SK-N-MC (cell line): ENCODE measurements at regions not wholly inside any gene's neighbourhood (a gene's known extent, or its start where the extent isn't known, plus 50 kb on each side); places are given as distances from the start of the nearest gene placed in this dataset.

Source experiments
- EZH2 ChIP-seq: fragments of 200-600 bp; sonication (generic); IDR thresholded peaks from one replicate; pipeline ENCODE4 v1.6.1; 2017; ENCODE audit warnings: antibody characterized with exemption
- FOXP2 ChIP-seq: optimal IDR thresholded peaks from 2 replicates; pipeline ENCODE3; 2011; ENCODE audit warnings: mild to moderate bottlenecking, moderate library complexity; ENCODE audit not compliant: insufficient read depth; ENCODE audit errors: extremely low read length, control extremely low read depth
- POLR2AphosphoS5 ChIP-seq: IDR thresholded peaks from 2 replicates; pipeline ENCODE4 v1.6.1; 2012; ENCODE audit warnings: mild to moderate bottlenecking, low read depth, low read length, borderline replicate concordance

- TF ChIP-seq POLR2AphosphoS5 (no peak), EZH2 (no peak), FOXP2 (no peak)
Measured at GRCh38 chr5:12016159-12016746, 112.0 kb upstream of the CTNND2 start.
